IMR-90 (cell line): ENCODE measurements at regions not wholly inside any gene's neighbourhood (a gene's known extent, or its start where the extent isn't known, plus 50 kb on each side); places are given as distances from the start of the nearest gene placed in this dataset.
A peak's percentile ranks its signal among the peaks of the same experiment; 100 is the strongest.

Experiments used
- ATAC-seq: fragments of 200-7000 bp; cut with Tn5 transposase; 2 replicates; pipeline ENCODE4 v1.9.1; 2020; ENCODE audit warnings: low read depth, mild to moderate bottlenecking, moderate library complexity
- BruUV-seq: library from RNA; stranded (reverse); fragments of 400-500 nt; replicated peaks from 2 replicates; lab custom pipeline; 2021; lab: Mats Ljungman, UMichigan
- CTCF ChIA-PET: fragments of 300-600 bp; formaldehyde crosslinking; extraction: SDS; loops from one replicate; lab custom pipeline; 2021; ENCODE audit warnings: antibody characterized with exemption; lab: Yijun Ruan, JAX
- POLR2A ChIA-PET: fragments of 300-600 bp; sonication (Branson Sonifier 250); formaldehyde crosslinking; loops from one replicate; lab custom pipeline; 2022; ENCODE audit warnings: antibody characterized with exemption; ENCODE audit not compliant: unreplicated experiment; lab: Charles Lee
- DNase-seq: peaks from one replicate; pipeline ENCODE4 v3.0.0; 2013
- H2AFZ ChIP-seq: replicated peaks from 2 replicates; pipeline ENCODE3; 2013; ENCODE audit warnings: low read length, mild to moderate bottlenecking; ENCODE audit not compliant: poor library complexity
- H2AK5ac ChIP-seq: 2 replicates; pipeline ENCODE4 v1.6.1; 2013; ENCODE audit warnings: low read depth, low read length, inconsistent platforms
- H2AK9ac ChIP-seq: replicated peaks from 2 replicates; pipeline ENCODE3; 2013; ENCODE audit warnings: mild to moderate bottlenecking, low read depth, low read length, moderate library complexity; ENCODE audit not compliant: poor library complexity
- H2BK120ac ChIP-seq: 2 replicates; pipeline ENCODE4 v1.6.1; 2013; ENCODE audit warnings: low read depth, low read length, inconsistent platforms
- H2BK15ac ChIP-seq: 3 replicates; pipeline ENCODE4 v1.6.1; 2013; ENCODE audit warnings: low read depth, low read length, inconsistent platforms
- H2BK20ac ChIP-seq: 2 replicates; pipeline ENCODE4 v1.6.1; 2013; ENCODE audit warnings: low read depth, mild to moderate bottlenecking, inconsistent platforms, low read length, moderate library complexity
- H2BK5ac ChIP-seq: 2 replicates; pipeline ENCODE4 v1.6.1; 2013; ENCODE audit warnings: mild to moderate bottlenecking, low read depth, low read length, inconsistent platforms; ENCODE audit not compliant: poor library complexity, severe bottlenecking
- H3K14ac ChIP-seq: replicated peaks from 2 replicates; pipeline ENCODE4 v1.6.1; 2013; ENCODE audit warnings: low read depth, low read length, inconsistent platforms
- H3K18ac ChIP-seq: 2 replicates; pipeline ENCODE4 v1.6.1; 2013; ENCODE audit warnings: low read depth, low read length, control low read depth
- H3K23ac ChIP-seq: 2 replicates; pipeline ENCODE4 v1.6.1; 2013; ENCODE audit warnings: low read depth, low read length, inconsistent platforms
- H3K27ac ChIP-seq: 2 replicates; pipeline ENCODE4 v1.5.1; 2013; ENCODE audit warnings: mild to moderate bottlenecking, control low read depth, low read length; ENCODE audit not compliant: insufficient read depth
- H3K27me3 ChIP-seq: 2 replicates; pipeline ENCODE4 v1.6.1; 2013; ENCODE audit warnings: low read length; ENCODE audit not compliant: control insufficient read depth, insufficient read depth
- H3K36me3 ChIP-seq: 2 replicates; pipeline ENCODE4 v1.6.1; 2013; ENCODE audit warnings: low read length, mixed read lengths; ENCODE audit not compliant: control insufficient read depth, insufficient read depth
- H3K4ac ChIP-seq: 2 replicates; pipeline ENCODE4 v1.6.1; 2013; ENCODE audit warnings: low read depth, low read length, inconsistent platforms
- H3K4me1 ChIP-seq: 2 replicates; pipeline ENCODE4 v1.6.1; 2013; ENCODE audit warnings: low read length, mixed read lengths; ENCODE audit not compliant: control insufficient read depth, insufficient read depth
- H3K4me2 ChIP-seq: 2 replicates; pipeline ENCODE4 v1.6.1; 2013; ENCODE audit warnings: low read depth, mild to moderate bottlenecking, control low read depth, low read length, moderate library complexity
- H3K4me3 ChIP-seq: 2 replicates; pipeline ENCODE4 v1.5.1; 2013; ENCODE audit warnings: low read depth, mild to moderate bottlenecking, control low read depth, low read length, moderate library complexity; ENCODE audit not compliant: insufficient read depth
- H3K56ac ChIP-seq: 2 replicates; pipeline ENCODE4 v1.6.1; 2013; ENCODE audit warnings: low read length, inconsistent platforms; ENCODE audit not compliant: insufficient read depth; ENCODE audit errors: extremely low read depth
- H3K79me1 ChIP-seq, 2 experiments: 2 replicates each; pipeline ENCODE4 v1.6.1; 2013; ENCODE audit warnings: low read length in 2 of 2, inconsistent platforms in 1 of 2, low read depth in 1 of 2
- H3K9ac ChIP-seq: 2 replicates; pipeline ENCODE4 v1.6.1; 2013; ENCODE audit warnings: low read depth, low read length, control low read depth
- H3K9me1 ChIP-seq: 2 replicates; pipeline ENCODE4 v1.6.1; 2013; ENCODE audit warnings: low read length, inconsistent platforms; ENCODE audit not compliant: insufficient read depth
- H3K9me3 ChIP-seq: 2 replicates; pipeline ENCODE4 v1.6.1; 2013; ENCODE audit warnings: low read length; ENCODE audit not compliant: control insufficient read depth, insufficient read depth
- H4K20me1 ChIP-seq: 2 replicates; pipeline ENCODE4 v1.6.1; 2013; ENCODE audit warnings: low read length, inconsistent platforms; ENCODE audit not compliant: insufficient read depth
- H4K5ac ChIP-seq: 2 replicates; pipeline ENCODE4 v1.6.1; 2013; ENCODE audit warnings: mild to moderate bottlenecking, low read depth, low read length, control low read depth
- H4K8ac ChIP-seq, 2 experiments: 2 replicates each; pipeline ENCODE4 v1.6.1; 2013; ENCODE audit warnings: low read depth in 2 of 2, low read length in 2 of 2, control low read depth in 1 of 2, inconsistent platforms in 1 of 2
- H4K91ac ChIP-seq: 2 replicates; pipeline ENCODE4 v1.6.1; 2013; ENCODE audit warnings: low read depth, low read length, inconsistent platforms; ENCODE audit not compliant: insufficient read depth
- CEBPB ChIP-seq: IDR thresholded peaks from 2 replicates; pipeline ENCODE4 v1.6.1; 2012; ENCODE audit warnings: low read depth, low read length, improper control_type of control experiment
- MXI1 ChIP-seq: IDR thresholded peaks from 2 replicates; pipeline ENCODE4 v1.6.1; 2012; ENCODE audit warnings: low read depth, mild to moderate bottlenecking, low read length, moderate library complexity, borderline replicate concordance
- POLR2A ChIP-seq: IDR thresholded peaks from 2 replicates; pipeline ENCODE4 v1.6.1; 2012; ENCODE audit warnings: mild to moderate bottlenecking, low read depth, low read length
- WGBS, 2 experiments: methylation state at CpG; one replicate each; pipeline versions ENCODE4 v1.1.5 to v1.1.7; 2013; ENCODE audit warnings: missing lambda C conversion rate in 2 of 2; ENCODE audit not compliant: insufficient read length in 1 of 2; ENCODE audit errors: extremely low coverage in 2 of 2; 5-methylcytosine and 5-hydroxymethylcytosine counted together
- dilution Hi-C: fragments of 300-500 bp; cut with HindIII; formaldehyde crosslinking; loops from one replicate; pipeline ENCODE4 v1.14.3; 2018; ENCODE audit warnings: low sequenced_read_pairs; ENCODE audit not compliant: unreplicated experiment
- in situ Hi-C: fragments of 300-500 bp; cut with MboI; formaldehyde crosslinking; loops from 3 replicates; pipeline ENCODE4 v1.14.3; 2019; ENCODE audit warnings: low sequenced_read_pairs, inconsistent platforms, mixed read lengths
- intact Hi-C: fragments of 100-400 bp; cut with micrococcal nuclease; formaldehyde crosslinking; loops from 2 replicates; pipeline ENCODE4 v1.10.0; 2022

GRCh38 chr6:4641461-4641860 lies 134.7 kb upstream of the CDYL start:
- ChIA-PET CTCF (no interaction called here), POLR2A (no interaction called here)
- no peak for DNase-seq
- peak overlapping the region; percentile 69; the same call in 1 of the 2 replicates for H2AK5ac ChIP-seq
- H3K36me3 ChIP-seq: no peaks in the 10 kb centered on the region
- dilution Hi-C loops: no loop called here
- no peaks in the 10 kb centered on the region for H4K20me1 ChIP-seq
- peaks cover 4% of the 10 kb centered on the region for H3K9me1 ChIP-seq
- H2BK5ac ChIP-seq: no peak overlapping the region
- H2AK9ac ChIP-seq: no peak overlapping the region
- H2BK120ac ChIP-seq: no peak overlapping the region
- H3K9me3 ChIP-seq: peaks cover 3% of the 10 kb centered on the region; the same call in 1 of the 2 replicates
- H4K8ac ChIP-seq: no peak overlapping the region
- H2AFZ ChIP-seq: no peak overlapping the region
- in situ Hi-C loops: no loop called here
- peaks cover 1% of the 10 kb centered on the region; the same call in 1 of the 2 replicates for H3K4me1 ChIP-seq
- WGBS, 2 experiments: no CpG with 5 or more reads among the region's 3 CpGs
- no peak overlapping the region for H3K9ac ChIP-seq
- H3K79me1 ChIP-seq: no peaks in the 10 kb centered on the region
- no peak overlapping the region for H3K56ac ChIP-seq
- no peak overlapping the region for H3K4me2 ChIP-seq
- ATAC-seq: no peak
- H3K27me3 ChIP-seq: no peaks in the 10 kb centered on the region
- H3K4ac ChIP-seq: no peak overlapping the region
- no peak overlapping the region for H3K27ac ChIP-seq
- intact Hi-C loops: no loop called here
- H3K23ac ChIP-seq: no peak overlapping the region
- no peak overlapping the region for H3K4me3 ChIP-seq
- no TSS peak for BruUV-seq
- H2BK15ac ChIP-seq: no peak overlapping the region
- TF ChIP-seq POLR2A: no peak
- no peak for TF ChIP-seq CEBPB
- no peak for TF ChIP-seq MXI1
- no peak overlapping the region for H4K91ac ChIP-seq
- no peak overlapping the region for H2BK20ac ChIP-seq
- no peak overlapping the region for H3K14ac ChIP-seq
- no peak overlapping the region for H3K18ac ChIP-seq
- H4K5ac ChIP-seq: no peak overlapping the region
